ENCODE measurements at regions not wholly inside any gene's neighbourhood (a gene's known extent, or its start where the extent isn't known, plus 50 kb on each side); places are given as distances from the start of the nearest gene placed in this dataset.

DNA sequence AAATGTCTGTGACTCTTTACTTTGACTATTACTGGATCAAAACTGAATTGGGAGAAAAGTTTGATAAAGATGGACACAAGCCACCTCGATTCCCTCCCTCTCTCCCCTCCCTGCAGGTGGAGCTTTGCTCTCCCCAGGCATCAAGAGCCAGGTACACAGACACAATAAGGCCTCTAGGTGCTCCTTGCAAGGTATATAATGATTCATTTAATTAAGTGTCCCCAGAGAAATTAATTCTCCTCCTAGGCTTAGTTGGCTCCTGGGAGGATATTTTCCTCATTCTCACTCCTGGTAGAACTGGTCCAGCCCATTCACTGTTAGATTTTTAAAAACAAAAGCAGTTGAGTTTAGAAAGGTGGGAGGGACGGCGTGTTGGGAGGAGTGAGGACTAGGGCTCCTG lies 352.4 kb upstream of the SMIM21 start:
- TF ChIP-seq CTCF (conservative IDR thresholded peaks at IDR 0.05; ENCODE audit: low read depth, low read length), result no peak
- H3K4me3 ChIP-seq (ENCODE audit: low read depth, low read length), result no peak overlapping the region
- no peak for DNase-seq (ENCODE audit: low read depth)

DNA sequence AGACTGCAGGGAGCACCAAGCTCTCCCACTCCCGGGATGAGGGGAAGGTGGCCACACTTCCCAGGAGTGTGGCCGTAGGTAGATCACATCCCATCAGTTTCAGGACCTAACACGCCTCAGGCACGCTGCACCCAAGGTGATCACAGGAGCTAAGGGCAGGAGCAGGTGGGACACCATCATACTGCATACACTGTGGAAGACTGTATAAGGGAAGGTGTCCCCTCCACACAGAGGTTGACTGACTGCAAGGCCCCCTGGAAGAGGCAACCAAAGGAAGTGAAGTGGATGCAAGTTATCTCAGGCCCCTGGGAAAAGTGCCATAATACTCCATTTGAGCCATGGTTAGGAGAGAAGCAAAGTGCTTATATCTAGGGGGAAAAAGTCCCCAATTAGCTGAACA lies 351.9 kb upstream of the SMIM21 start:
- TF ChIP-seq CTCF (conservative IDR thresholded peaks at IDR 0.05; ENCODE audit: low read depth, low read length), result no peak
- no peak for DNase-seq (ENCODE audit: low read depth)
- H3K4me3 ChIP-seq (ENCODE audit: low read depth, low read length), result no peak overlapping the region

- no peak for TF ChIP-seq CTCF (conservative IDR thresholded peaks at IDR 0.05; ENCODE audit: low read depth, low read length)
- no peak overlapping the region for H3K4me3 ChIP-seq (ENCODE audit: low read depth, low read length)
- DNase-seq (ENCODE audit: low read depth), result no peak
These were observed 350.1 kb upstream of the SMIM21 start for GRCh38 chr18:75777630-75778029.

DNA sequence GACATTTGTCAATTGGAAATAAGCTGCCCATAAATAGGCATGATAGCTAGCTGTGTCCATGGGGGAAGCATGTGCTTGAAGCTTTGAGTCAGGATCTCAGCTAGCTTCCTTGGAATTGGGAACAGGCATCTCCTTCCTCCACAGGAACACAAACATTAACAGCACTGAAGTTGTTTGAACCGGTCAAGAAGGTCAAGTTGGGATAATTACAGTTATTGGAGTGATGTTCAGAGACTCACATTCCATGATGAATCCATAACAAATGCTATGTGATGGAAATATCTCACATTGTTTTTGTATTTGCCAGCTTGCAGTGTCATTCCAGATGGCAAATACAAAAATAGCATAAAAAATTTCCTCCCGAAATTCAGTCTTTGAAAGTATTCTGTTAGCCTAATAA lies 347.6 kb upstream of the SMIM21 start:
- H3K4me3 ChIP-seq (ENCODE audit: low read depth, low read length), result no peak overlapping the region
- no peak for DNase-seq (ENCODE audit: low read depth)
- no peak for TF ChIP-seq CTCF (conservative IDR thresholded peaks at IDR 0.05; ENCODE audit: low read depth, low read length)

DNA sequence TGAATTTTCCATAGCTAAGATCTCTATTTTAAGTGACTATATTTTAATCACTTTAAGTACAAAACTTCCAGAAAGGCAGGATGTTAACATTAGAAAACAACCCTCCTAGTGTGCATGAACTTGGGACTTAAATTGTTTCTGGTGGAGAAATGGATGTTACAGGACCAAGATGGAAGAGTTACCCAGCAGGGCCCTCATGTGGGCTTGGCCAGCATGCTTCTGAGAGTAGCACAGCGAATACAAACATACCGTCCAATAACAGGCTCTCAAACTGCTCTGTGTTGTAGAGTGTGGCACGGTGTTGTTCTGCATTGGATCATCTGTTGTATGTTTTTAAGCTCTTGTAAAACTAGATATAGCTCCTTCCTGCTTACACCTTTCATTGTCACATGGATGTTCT lies 346.1 kb upstream of the SMIM21 start:
- no peak for DNase-seq (ENCODE audit: low read depth)
- no peak for TF ChIP-seq CTCF (conservative IDR thresholded peaks at IDR 0.05; ENCODE audit: low read depth, low read length)
- H3K4me3 ChIP-seq (ENCODE audit: low read depth, low read length), result no peak overlapping the region

DNA sequence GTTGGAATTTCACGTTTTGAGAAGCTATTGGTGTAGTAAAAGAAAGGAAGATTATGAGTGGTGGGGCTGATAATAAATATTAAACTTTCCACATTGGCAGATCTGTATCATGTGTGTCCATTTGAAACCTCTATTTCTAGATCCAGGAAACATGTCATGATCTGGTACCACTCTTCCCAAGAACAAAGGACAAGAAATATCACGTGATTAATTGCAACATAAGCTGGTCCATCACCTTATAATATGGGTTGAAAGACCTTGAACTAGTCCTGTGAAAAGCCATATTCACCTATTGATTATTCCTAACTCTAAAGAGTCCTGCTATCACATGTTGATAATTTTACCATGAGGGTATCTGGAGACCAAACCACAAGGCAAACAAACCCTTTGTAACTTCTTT lies 335.3 kb upstream of the SMIM21 start:
- TF ChIP-seq CTCF (conservative IDR thresholded peaks at IDR 0.05; ENCODE audit: low read depth, low read length), result no peak
- DNase-seq (ENCODE audit: low read depth), result no peak
- no peak overlapping the region for H3K4me3 ChIP-seq (ENCODE audit: low read depth, low read length)

- H3K4me3 ChIP-seq (ENCODE audit: low read depth, low read length), result no peak overlapping the region
- no peak for TF ChIP-seq CTCF (conservative IDR thresholded peaks at IDR 0.05; ENCODE audit: low read depth, low read length)
- no peak for DNase-seq (ENCODE audit: low read depth)
These were observed 332.7 kb upstream of the SMIM21 start for GRCh38 chr18:75760208-75760607.
